ENCODE measurements at regions not wholly inside any gene's neighbourhood (a gene's known extent, or its start where the extent isn't known, plus 50 kb on each side); places are given as distances from the start of the nearest gene placed in this dataset.

DNA sequence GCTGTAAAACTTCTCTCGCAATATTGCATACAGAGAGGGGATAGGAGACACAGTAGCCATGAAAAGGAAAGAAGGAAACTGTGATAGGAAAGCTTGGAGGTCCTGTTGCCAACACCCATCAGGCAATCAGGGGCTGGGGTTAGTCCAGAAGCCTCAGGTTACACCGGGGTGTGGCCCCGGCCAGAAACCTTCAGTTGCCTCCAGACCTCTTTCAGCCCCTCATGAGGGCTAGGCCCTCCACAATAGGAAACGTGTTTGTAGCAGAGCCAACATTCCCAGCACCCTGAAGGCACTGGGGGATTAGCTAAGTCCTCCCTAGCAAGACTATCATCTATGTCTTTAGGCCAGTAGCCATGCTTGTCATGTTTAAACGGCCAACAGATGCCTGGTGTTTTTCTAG lies 1048.0 kb upstream of the CNTN5 start:
- no peak overlapping the region for H3K4me3 ChIP-seq
- no peak for DNase-seq
- TF ChIP-seq, protein P1, sequence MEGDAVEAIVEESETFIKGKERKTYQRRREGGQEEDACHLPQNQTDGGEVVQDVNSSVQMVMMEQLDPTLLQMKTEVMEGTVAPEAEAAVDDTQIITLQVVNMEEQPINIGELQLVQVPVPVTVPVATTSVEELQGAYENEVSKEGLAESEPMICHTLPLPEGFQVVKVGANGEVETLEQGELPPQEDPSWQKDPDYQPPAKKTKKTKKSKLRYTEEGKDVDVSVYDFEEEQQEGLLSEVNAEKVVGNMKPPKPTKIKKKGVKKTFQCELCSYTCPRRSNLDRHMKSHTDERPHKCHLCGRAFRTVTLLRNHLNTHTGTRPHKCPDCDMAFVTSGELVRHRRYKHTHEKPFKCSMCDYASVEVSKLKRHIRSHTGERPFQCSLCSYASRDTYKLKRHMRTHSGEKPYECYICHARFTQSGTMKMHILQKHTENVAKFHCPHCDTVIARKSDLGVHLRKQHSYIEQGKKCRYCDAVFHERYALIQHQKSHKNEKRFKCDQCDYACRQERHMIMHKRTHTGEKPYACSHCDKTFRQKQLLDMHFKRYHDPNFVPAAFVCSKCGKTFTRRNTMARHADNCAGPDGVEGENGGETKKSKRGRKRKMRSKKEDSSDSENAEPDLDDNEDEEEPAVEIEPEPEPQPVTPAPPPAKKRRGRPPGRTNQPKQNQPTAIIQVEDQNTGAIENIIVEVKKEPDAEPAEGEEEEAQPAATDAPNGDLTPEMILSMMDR (IDR thresholded peaks at IDR 0.05): no peak
- H3K4me1 ChIP-seq: no peaks in the 10 kb centered on the region
- H3K27me3 ChIP-seq (ENCODE audit: low read depth): no peaks in the 10 kb centered on the region
- no peak for ATAC-seq
- H3K36me3 ChIP-seq: no peaks in the 10 kb centered on the region
- H3K27ac ChIP-seq: no peak overlapping the region
- no peaks in the 10 kb centered on the region for H3K9me3 ChIP-seq
- intact Hi-C loops (cut with DNase I): no loop called here

DNA sequence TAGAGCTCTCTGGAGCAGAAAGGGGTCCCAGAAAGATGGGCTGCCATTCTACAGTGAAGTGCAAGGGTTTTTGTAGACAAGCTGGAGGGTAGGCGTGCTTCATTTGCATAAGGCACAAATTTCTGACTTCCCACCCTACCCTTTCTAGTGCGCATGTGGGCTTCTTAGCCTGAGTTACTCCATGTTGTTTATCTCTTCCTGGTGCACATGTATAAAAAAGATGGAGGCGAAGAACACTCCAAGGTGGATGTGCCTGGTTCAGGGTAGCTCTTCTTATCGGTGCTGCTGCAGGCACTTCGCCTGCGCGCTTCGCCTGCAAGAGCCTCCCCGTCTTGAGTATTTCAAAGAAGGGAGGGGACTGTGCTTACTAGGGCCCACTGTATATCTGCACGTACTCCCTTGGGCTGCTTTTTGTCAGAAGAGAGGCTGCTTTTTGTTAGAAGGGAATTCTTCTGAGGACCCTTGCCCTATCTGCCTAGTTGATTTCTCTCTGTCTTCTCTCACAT lies 1047.3 kb upstream of the CNTN5 start:
- no peak overlapping the region for H3K27ac ChIP-seq
- TF ChIP-seq, protein P1 (IDR thresholded peaks at IDR 0.05): no peak
- intact Hi-C loops (cut with DNase I): no loop called here
- no peaks in the 10 kb centered on the region for H3K4me1 ChIP-seq
- no peak overlapping the region for H3K4me3 ChIP-seq
- no peaks in the 10 kb centered on the region for H3K9me3 ChIP-seq
- ATAC-seq (no peak), DNase-seq (no peak)
- no peaks in the 10 kb centered on the region for H3K27me3 ChIP-seq (ENCODE audit: low read depth)
- H3K36me3 ChIP-seq: no peaks in the 10 kb centered on the region

DNA sequence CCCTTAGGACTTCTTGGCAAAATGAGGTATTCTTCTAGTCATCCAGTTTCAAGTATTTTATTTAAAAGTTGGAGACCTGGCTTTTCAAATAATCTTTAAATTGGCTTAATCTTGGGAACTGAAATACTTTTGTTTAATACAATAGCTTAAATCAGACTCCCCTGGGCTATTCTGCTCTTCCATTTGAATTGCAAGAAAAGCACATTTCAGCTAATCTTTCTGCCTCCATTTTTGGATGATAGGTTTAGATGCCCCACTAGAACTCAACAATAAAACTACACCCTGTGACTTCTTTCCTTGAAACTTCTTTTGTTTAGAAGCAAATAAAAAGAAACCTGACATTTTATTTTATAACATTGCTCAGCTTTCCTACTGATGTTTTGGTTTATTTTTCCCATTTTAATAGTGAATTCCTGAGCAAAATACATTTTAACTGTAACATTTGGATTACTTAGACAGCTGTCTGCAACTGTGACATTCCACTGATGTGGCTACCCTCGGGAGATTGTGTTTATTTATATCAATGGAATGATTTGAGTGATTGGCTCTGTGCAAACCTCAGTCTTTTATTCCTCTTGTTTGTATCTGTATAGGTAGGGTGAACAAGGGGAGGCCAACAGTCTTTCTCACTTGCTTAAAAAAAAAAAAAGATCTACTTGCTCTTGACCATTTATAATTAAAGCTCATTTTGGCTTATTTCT lies 1045.8 kb upstream of the CNTN5 start:
- intact Hi-C loops (cut with DNase I): no loop called here
- Histone ChIP-seq H3K27me3 (ENCODE audit: low read depth) (no peaks in the 10 kb centered on the region), H3K9me3 (no peaks in the 10 kb centered on the region), H3K4me1 (no peaks in the 10 kb centered on the region), H3K27ac (no peak overlapping the region), H3K4me3 (no peak overlapping the region), H3K36me3 (no peaks in the 10 kb centered on the region)
- ATAC-seq: no peak
- TF ChIP-seq, protein P1 (IDR thresholded peaks at IDR 0.05): no peak
- DNase-seq: no peak

DNA sequence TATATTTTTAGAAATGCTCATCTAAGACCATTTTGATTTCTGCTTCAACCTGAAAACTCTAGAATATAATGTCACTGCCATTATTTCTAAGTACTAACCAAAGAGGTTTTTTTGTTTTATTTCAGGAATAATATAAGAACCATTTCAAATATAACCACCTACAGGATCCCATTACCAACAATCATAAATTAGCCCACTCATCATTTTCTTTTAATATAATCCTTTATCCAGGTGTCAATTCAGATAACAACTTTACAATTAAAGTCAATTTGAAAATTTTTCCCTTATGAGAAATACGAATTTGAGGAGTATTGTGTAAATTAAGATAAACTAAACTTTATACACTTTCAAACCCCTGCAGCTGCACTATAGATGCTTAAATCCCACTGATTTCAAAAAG lies 1043.0 kb upstream of the CNTN5 start:
- DNase-seq (no peak), ATAC-seq (no peak)
- Histone ChIP-seq H3K4me3 (no peak overlapping the region), H3K27me3 (ENCODE audit: low read depth) (no peaks in the 10 kb centered on the region), H3K4me1 (no peaks in the 10 kb centered on the region), H3K27ac (no peak overlapping the region), H3K9me3 (no peaks in the 10 kb centered on the region), H3K36me3 (no peaks in the 10 kb centered on the region)
- intact Hi-C loops (cut with DNase I): no loop called here
- TF ChIP-seq, protein P1 (IDR thresholded peaks at IDR 0.05): no peak

DNA sequence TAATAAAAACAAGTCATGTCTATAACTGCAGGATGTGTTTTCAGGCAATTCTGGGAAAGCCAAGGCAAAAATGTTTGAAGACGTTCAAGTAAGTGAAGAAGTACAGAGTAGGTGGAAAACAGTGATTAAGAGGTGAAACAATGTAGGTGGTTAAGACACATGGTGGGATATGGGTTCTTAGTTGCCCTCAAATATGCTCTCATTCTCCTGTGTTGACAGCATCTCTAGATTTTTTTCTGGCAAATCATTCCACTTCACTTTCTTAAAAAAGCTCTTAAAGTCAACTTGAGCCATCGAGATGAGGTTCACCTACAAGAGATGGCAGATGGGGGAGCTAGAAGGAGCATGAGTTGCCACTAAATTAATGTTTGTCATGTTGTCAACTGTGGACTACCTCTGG lies 1041.0 kb upstream of the CNTN5 start:
- TF ChIP-seq, protein P1 (IDR thresholded peaks at IDR 0.05): no peak
- no peaks in the 10 kb centered on the region for H3K4me1 ChIP-seq
- no peak overlapping the region for H3K27ac ChIP-seq
- no peak for ATAC-seq
- H3K9me3 ChIP-seq: no peaks in the 10 kb centered on the region
- intact Hi-C loops (cut with DNase I): no loop called here
- H3K4me3 ChIP-seq: no peak overlapping the region
- no peaks in the 10 kb centered on the region for H3K27me3 ChIP-seq (ENCODE audit: low read depth)
- no peak for DNase-seq
- no peaks in the 10 kb centered on the region for H3K36me3 ChIP-seq
